Testis (tissue), 2 donors: ENCODE measurements at regions not wholly inside any gene's neighbourhood (a gene's known extent, or its start where the extent isn't known, plus 50 kb on each side); places are given as distances from the start of the nearest gene placed in this dataset.

ENCODE experiments used
- CTCF ChIP-seq, 3 experiments: fragments of 450-650 bp in 2 of 3; fragments of 200-600 bp in 1 of 3; sonication (generic) in 1 of 3; IDR thresholded peaks; one replicate each; pipeline ENCODE4 v1.5.1; 2016 to 2019; ENCODE audit warnings: antibody characterized with exemption in 3 of 3, mild to moderate bottlenecking in 2 of 3, moderate library complexity in 1 of 3
- POLR2A ChIP-seq: fragments of 450-650 bp; IDR thresholded peaks from one replicate; pipeline ENCODE4 v1.6.1; 2017; ENCODE audit warnings: antibody characterized with exemption, mild to moderate bottlenecking, moderate library complexity

GRCh38 chr3:117263270-117263669 is 553.7 kb downstream of the TUSC7 start:
- TF ChIP-seq POLR2A: no peak
- no peak for TF ChIP-seq CTCF (IDR thresholded peaks at IDR 0.05)
